HG03066 (cell line): ENCODE measurements at regions not wholly inside any gene's neighbourhood (a gene's known extent, or its start where the extent isn't known, plus 50 kb on each side); places are given as distances from the start of the nearest gene placed in this dataset.

Experiments used
- ATAC-seq: cut with Tn5 transposase; IDR thresholded peaks from one replicate; pipeline ENCODE4 v1.9.1; 2021; ENCODE audit warnings: low read depth; ENCODE audit not compliant: unreplicated experiment

- ATAC-seq: no peak
Observed at GRCh38 chr16:62190426-62190825, 154.2 kb upstream of the CDH8 start.

DNA sequence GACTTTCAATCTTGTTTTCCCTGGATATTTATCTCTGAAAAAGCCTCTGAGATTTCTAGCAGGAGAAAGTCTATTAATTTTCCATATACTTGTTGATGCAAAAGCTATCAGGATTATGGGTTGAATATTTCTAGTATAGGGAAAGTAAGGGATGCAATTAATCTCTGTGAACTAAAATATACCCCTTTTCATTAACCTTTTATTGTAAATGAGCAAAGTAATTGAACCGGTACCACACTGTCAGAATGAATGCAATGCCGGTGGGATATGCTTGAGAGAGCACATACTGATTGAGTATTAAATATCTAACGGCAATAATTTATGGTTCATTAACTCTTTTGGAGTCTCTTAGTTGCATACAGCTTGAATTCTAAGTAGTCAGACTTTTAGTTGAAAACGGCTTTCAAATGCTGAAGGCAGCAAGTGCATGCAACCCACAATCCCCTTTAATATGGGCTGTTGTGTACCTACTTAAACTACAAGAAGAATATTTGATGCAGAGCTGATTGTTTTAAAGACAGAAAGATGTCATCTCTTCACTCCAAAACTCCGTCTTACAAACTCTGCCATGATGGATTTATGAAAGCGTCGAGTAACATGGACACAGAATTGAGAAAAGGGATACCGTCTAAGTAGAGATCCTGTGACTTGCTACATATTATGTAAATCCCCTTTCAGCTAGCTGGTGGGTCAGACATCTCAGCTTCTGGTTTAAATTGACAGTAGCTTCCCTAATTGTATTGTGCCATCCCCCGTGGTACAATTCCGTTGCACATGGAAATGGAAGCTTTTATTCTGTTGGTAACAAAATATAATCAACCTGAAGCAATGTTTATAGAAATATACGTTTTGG is 141.3 kb upstream of the CDH8 start:
- no peak for ATAC-seq

GRCh38 chr16:62170642-62171041 is 134.4 kb upstream of the CDH8 start:
- no peak for ATAC-seq

DNA sequence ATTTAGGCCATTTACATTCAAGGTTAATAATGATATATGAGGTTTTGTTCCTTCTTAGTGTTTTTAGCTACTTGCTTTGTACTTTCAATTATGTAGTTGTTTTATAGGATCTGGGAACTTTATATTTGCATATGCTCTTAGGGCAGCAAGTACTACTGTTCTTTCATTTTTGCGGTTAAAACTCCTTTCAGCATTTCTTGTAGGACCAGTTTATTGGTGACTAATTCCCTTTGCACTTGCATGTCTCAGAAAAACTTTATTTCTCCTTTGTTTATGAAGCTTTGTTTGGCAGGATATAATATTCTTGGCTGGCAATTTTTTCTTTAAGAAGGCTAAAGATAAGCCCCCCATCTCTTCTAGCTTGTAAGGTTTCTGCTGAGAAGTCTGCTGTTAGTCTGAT is 131.3 kb upstream of the CDH8 start:
- ATAC-seq: no peak

GRCh38 chr16:62157544-62157943 is 121.3 kb upstream of the CDH8 start:
- ATAC-seq: no peak

GRCh38 chr16:62156971-62157370 is 120.7 kb upstream of the CDH8 start:
- no peak for ATAC-seq

- ATAC-seq: no peak
Observed at GRCh38 chr16:62149631-62150030, 113.4 kb upstream of the CDH8 start.

- no peak for ATAC-seq
Observed at GRCh38 chr16:62137996-62138395, 101.8 kb upstream of the CDH8 start.

GRCh38 chr16:62135911-62136310 is 99.7 kb upstream of the CDH8 start:
- no peak for ATAC-seq

- no peak for ATAC-seq
Observed at GRCh38 chr16:62135446-62135845, 99.2 kb upstream of the CDH8 start.

GRCh38 chr16:62130101-62130500 is 93.9 kb upstream of the CDH8 start:
- no peak for ATAC-seq

DNA sequence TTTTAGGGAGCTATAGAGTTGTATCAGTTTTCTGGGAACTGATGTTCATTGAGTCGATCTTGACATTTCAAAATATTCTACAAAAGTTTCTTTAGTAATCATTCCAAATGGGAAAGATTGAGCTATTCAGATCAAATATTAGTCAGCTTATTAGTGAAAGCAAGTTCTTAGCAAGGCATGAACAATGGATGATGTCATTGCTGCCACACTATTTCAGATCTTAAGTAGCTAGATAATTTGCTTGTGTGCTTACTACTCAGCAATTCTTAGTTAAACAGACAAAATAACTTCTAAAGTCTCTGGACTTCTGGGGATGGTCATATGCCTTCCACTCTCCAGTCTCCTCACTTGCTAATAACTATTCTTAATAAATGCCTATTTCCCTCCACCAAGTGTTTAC is 69.0 kb upstream of the CDH8 start:
- no peak for ATAC-seq

DNA sequence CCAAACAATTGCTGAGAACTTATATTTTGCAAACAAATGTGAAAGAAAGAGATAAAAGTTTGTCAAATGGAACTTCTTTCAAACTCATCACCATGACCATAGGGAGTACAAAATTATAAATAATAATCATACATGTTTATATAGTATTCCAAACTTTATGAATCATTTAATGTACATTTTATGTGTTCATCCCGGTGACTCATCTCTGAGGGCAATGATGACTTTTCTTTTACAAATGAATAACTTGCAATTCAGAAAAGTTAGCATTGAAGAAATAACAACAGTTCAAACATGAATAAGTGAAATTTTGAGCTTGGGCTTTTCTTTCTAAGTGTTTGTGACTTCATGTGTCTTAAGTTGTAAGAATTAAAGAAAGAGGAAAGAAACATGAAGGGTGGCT is 66.3 kb upstream of the CDH8 start:
- ATAC-seq: no peak

GRCh38 chr16:62100651-62101050 is 64.4 kb upstream of the CDH8 start:
- ATAC-seq: no peak

GRCh38 chr16:62089715-62090114 is 53.5 kb upstream of the CDH8 start:
- ATAC-seq: no peak

DNA sequence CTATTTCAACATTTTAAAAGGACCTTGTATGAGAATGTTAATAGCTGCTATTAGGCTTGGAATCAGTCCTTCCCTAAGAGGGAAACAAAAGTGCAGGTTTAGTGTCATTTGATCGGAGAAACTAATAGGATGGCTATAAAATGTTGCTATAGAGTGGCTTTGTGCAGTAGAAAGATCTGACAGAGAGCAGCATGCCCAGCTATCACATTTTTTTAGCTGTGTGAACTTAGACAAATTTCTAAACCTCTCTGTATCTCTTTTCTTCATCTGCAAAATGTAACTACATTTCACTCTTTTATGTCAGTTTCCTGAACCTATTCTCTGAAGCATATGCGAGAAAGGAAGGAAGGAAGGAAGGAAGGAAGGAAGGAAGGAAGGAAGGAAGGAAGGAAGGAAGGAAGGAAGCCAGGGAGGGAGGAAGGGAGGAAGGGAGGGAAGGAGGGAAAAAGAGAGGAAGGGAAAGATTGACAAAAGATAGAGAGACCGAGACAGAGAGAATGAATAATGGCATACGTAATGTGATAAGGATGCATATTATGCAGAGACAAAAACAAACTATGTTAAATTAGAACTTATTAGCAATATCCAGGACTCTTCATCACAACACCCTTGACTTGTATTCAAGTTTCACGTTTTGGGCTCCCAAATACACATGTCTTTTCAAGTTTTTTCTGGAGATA is 52.6 kb upstream of the CDH8 start:
- no peak for ATAC-seq
